Tibial nerve (tissue), 4 donors: ENCODE measurements at regions not wholly inside any gene's neighbourhood (a gene's known extent, or its start where the extent isn't known, plus 50 kb on each side); places are given as distances from the start of the nearest gene placed in this dataset.

Source experiments
- EP300 ChIP-seq, 2 donors: sonication (generic); formaldehyde crosslinking; IDR thresholded peaks; one replicate each; pipeline ENCODE4 v1.6.1; 2017; ENCODE audit warnings: antibody characterized with exemption in 2 of 2, mild to moderate bottlenecking in 1 of 2
- TF ChIP-seq, protein P1 (sequence below), 5 experiments: fragments of 200-600 bp in 3 of 5; fragments of 450-650 bp in 2 of 5; sonication (generic) in 3 of 5; IDR thresholded peaks; one replicate each; pipeline ENCODE4 v1.5.1; 2016 to 2019; ENCODE audit warnings: antibody characterized with exemption in 5 of 5, mild to moderate bottlenecking in 3 of 5, moderate library complexity in 2 of 5

DNA sequence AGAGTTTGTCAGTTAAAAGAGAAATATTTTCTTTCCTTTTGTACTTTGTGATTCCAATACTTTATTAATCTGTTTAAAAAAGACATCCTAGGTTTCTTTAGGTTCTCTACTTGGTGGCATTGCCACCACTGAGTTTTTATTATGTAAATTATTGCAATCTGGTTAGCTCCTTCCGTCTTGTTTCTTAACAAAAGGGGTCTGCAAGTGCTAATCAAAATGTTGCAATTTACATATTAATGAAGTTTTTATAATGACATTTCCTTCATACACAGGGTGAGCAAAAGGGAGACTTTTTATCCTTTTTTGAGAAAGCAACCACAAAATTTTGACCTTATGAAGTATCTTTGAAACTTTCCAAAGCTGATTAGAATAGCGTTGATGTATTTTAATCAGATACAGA lies 1307.3 kb downstream of the ROBO2 start:
- TF ChIP-seq, protein P1, sequence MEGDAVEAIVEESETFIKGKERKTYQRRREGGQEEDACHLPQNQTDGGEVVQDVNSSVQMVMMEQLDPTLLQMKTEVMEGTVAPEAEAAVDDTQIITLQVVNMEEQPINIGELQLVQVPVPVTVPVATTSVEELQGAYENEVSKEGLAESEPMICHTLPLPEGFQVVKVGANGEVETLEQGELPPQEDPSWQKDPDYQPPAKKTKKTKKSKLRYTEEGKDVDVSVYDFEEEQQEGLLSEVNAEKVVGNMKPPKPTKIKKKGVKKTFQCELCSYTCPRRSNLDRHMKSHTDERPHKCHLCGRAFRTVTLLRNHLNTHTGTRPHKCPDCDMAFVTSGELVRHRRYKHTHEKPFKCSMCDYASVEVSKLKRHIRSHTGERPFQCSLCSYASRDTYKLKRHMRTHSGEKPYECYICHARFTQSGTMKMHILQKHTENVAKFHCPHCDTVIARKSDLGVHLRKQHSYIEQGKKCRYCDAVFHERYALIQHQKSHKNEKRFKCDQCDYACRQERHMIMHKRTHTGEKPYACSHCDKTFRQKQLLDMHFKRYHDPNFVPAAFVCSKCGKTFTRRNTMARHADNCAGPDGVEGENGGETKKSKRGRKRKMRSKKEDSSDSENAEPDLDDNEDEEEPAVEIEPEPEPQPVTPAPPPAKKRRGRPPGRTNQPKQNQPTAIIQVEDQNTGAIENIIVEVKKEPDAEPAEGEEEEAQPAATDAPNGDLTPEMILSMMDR (IDR thresholded peaks at IDR 0.05), result no peak
- TF ChIP-seq EP300 (IDR thresholded peaks at IDR 0.05), result no peak
